ENCODE measurements at regions not wholly inside any gene's neighbourhood (a gene's known extent, or its start where the extent isn't known, plus 50 kb on each side); places are given as distances from the start of the nearest gene placed in this dataset.
A peak's percentile ranks its signal among the peaks of the same experiment; 100 is the strongest.

GRCh38 chr5:14036947-14037346 lies 92.5 kb upstream of the DNAH5 start:
- no peaks in the 10 kb centered on the region for H3K36me3 ChIP-seq (ENCODE audit: insufficient read depth, low read length, poor library complexity, severe bottlenecking)
- ChIA-PET POLR2A (ENCODE audit: low non-redundant PET) (no interaction called here), CTCF (no interaction called here)
- no peak for DNase-seq (ENCODE audit: low spot score)
- intact Hi-C loops (cut with micrococcal nuclease; ENCODE audit: unreplicated experiment) = no loop called here
- H3K9me3 ChIP-seq (ENCODE audit: low read depth, low read length, poor library complexity, severe bottlenecking) = no peaks in the 10 kb centered on the region
- BruUV-seq (replicated peaks) = no TSS peak
- TF ChIP-seq EZH2 (IDR thresholded peaks at IDR 0.05; ENCODE audit: borderline replicate concordance, low read depth, low read length, poor library complexity, severe bottlenecking) (no peak), CTCF (conservative IDR thresholded peaks at IDR 0.05; ENCODE audit: low read depth, low read length) (no peak)
- no peak overlapping the region for H3K4me3 ChIP-seq (ENCODE audit: low read depth, low read length, poor library complexity, severe bottlenecking)
- H3K4me1 ChIP-seq (ENCODE audit: insufficient read depth, low read length, poor library complexity, severe bottlenecking) = peaks cover 12% of the 10 kb centered on the region
- H3K27me3 ChIP-seq (replicated peaks; ENCODE audit: insufficient read depth, low read depth, low read length, poor library complexity) = no peaks in the 10 kb centered on the region
- H3K27ac ChIP-seq (ENCODE audit: low read depth, low read length, poor library complexity, severe bottlenecking) = no peak overlapping the region

GRCh38 chr5:14036514-14036913 lies 92.0 kb upstream of the DNAH5 start:
- no peak for TF ChIP-seq EZH2 (IDR thresholded peaks at IDR 0.05; ENCODE audit: borderline replicate concordance, low read depth, low read length, poor library complexity, severe bottlenecking)
- no peak for TF ChIP-seq CTCF (conservative IDR thresholded peaks at IDR 0.05; ENCODE audit: low read depth, low read length)
- ChIA-PET POLR2A (ENCODE audit: low non-redundant PET) (no interaction called here), CTCF (no interaction called here)
- Histone ChIP-seq H3K4me3 (ENCODE audit: low read depth, low read length, poor library complexity, severe bottlenecking) (no peak overlapping the region), H3K9me3 (ENCODE audit: low read depth, low read length, poor library complexity, severe bottlenecking) (no peaks in the 10 kb centered on the region), H3K27me3 (replicated peaks; ENCODE audit: insufficient read depth, low read depth, low read length, poor library complexity) (no peaks in the 10 kb centered on the region), H3K4me1 (ENCODE audit: insufficient read depth, low read length, poor library complexity, severe bottlenecking) (peaks cover 12% of the 10 kb centered on the region), H3K36me3 (ENCODE audit: insufficient read depth, low read length, poor library complexity, severe bottlenecking) (no peaks in the 10 kb centered on the region), H3K27ac (ENCODE audit: low read depth, low read length, poor library complexity, severe bottlenecking) (no peak overlapping the region)
- intact Hi-C loops (cut with micrococcal nuclease; ENCODE audit: unreplicated experiment) = no loop called here
- BruUV-seq (replicated peaks) = no TSS peak
- DNase-seq (ENCODE audit: low spot score) = no peak

- no peaks in the 10 kb centered on the region for H3K9me3 ChIP-seq (ENCODE audit: low read depth, low read length, poor library complexity, severe bottlenecking)
- intact Hi-C loops (cut with micrococcal nuclease; ENCODE audit: unreplicated experiment) = no loop called here
- H3K4me1 ChIP-seq (ENCODE audit: insufficient read depth, low read length, poor library complexity, severe bottlenecking) = peaks cover 12% of the 10 kb centered on the region
- TF ChIP-seq CTCF (conservative IDR thresholded peaks at IDR 0.05; ENCODE audit: low read depth, low read length) = no peak
- no peak for TF ChIP-seq EZH2 (IDR thresholded peaks at IDR 0.05; ENCODE audit: borderline replicate concordance, low read depth, low read length, poor library complexity, severe bottlenecking)
- no peak overlapping the region for H3K27ac ChIP-seq (ENCODE audit: low read depth, low read length, poor library complexity, severe bottlenecking)
- CTCF ChIA-PET = no interaction called here
- no TSS peak for BruUV-seq (replicated peaks)
- H3K36me3 ChIP-seq (ENCODE audit: insufficient read depth, low read length, poor library complexity, severe bottlenecking) = no peaks in the 10 kb centered on the region
- DNase-seq (ENCODE audit: low spot score) = peak; percentile 81
- peak overlapping the region; percentile 8 for H3K4me3 ChIP-seq (ENCODE audit: low read depth, low read length, poor library complexity, severe bottlenecking)
- POLR2A ChIA-PET (ENCODE audit: low non-redundant PET) = no interaction called here
- no peaks in the 10 kb centered on the region for H3K27me3 ChIP-seq (replicated peaks; ENCODE audit: insufficient read depth, low read depth, low read length, poor library complexity)
Measured at GRCh38 chr5:14035859-14036503, 91.5 kb upstream of the DNAH5 start.
